GM19328 (cell line): ENCODE measurements at regions not wholly inside any gene's neighbourhood (a gene's known extent, or its start where the extent isn't known, plus 50 kb on each side); places are given as distances from the start of the nearest gene placed in this dataset.
"Not testable (repeated sequence)": the region's sequence is repeated elsewhere in the genome, so short reads cannot be mapped to it uniquely, and the experiment has no call there.

Source experiments
- ATAC-seq: cut with Tn5 transposase; IDR thresholded peaks from one replicate; pipeline ENCODE4 v1.9.1; 2021; ENCODE audit warnings: mild to moderate bottlenecking, moderate library complexity; ENCODE audit not compliant: unreplicated experiment

DNA sequence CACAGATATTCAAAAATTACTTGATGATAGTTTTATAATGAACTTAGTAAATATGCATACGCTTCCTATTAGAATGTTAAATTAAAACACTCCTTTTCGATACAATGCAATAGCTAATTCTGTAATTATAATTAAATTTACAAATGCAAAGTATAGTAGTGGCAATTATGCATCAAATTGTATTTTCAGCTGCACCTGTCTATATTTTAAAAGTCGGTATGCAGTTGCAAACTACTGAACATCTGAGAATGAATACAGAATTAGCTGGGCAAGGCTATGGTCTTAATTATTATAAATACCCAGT, 110.4 kb upstream of the ARHGAP42 start:
- no peak for ATAC-seq

DNA sequence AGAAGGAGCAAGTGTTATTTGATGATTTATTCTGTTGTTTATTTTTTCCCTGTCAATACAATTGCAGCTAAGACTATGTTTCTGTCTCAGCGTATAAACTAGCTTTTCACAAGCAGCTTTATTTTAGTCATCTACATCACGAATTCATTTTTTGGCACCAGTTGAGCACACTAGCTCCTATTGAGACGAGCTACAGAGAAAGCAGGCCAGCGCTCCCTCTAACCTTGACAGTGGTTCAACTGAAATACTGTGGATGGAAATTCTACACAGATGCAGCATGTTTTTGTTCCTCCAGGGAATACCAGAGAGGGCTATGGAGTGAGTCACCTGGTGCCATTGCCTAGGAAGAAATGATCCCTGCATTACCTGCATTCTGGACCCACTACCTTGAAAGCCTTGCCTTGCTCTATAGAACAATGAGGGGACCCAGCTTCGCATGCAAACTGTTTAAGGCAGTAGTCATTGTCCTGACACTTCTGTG, 108.2 kb upstream of the ARHGAP42 start:
- no peak for ATAC-seq

DNA sequence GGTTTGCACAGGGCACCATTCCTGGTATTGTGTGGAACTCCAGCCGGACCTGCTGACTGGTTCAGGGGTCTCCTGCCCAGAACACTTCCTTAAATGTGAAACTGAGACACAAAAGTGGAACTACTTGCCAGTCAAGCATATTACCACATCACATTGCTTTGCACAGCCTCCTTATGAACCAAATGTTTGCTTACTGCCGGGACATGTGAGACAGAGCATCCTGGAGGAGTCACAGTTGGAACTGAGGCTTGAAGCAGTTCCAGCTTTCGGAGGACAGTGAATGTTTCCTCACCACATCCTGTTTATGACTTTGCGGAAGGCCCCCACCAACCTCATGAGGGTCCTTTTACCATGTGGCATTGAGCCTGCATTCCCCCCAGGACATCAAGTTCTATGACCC, 105.8 kb upstream of the ARHGAP42 start:
- ATAC-seq: no peak

DNA sequence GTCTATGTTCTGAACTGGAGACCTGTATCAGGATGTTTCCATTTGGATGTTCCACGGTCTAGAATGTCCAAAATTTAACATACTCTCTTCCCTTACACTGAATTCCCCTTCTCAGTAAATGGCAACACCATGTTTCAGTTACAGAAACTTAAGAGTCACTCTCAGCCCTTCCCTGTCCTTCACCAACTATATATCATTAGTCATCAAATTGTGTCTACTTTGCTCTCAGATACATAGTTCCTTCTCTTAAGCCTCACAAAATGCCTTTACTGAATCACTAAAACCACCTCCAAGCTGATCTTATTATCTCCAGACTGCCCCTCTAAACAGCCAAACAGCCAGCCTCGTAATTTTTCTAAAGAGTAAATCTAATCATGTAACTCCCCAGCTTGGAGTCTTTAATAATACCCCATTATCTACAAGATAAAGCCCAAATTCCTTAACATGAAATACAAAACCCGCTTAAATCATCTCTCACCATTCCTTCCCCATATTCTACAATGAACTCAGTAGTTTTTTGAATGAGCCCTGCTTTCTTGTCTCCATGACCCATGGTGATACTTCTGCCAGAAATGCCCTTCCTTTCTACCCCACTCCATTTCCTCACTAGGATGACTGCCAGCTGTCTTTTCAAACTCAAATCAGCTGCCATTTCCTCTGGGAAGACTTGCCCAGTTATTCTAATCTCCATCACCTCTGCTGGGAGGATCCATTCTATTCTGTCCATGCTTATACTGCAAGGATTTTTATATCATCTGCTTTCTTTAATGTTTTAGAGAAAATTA, 102.7 kb upstream of the ARHGAP42 start:
- ATAC-seq: no peak

DNA sequence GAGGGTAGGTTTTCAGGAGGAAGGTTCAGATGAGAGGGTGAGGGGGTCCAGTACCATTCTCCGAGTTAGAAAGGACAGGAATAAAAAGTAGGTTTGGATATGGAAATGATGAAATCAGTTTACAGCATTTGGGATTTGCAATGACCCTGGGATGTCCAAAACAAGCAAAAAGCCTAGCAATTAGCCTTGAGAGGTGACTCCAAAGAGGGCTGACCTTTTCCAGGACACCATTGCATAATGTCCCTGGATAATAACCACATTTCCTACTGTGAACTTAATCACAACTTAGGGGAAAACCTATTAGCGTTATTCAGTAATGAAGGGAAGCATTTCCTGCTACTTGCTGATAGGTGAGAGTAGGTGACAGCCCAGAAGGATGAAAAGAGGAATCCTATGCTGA, 101.4 kb upstream of the ARHGAP42 start:
- no peak for ATAC-seq

DNA sequence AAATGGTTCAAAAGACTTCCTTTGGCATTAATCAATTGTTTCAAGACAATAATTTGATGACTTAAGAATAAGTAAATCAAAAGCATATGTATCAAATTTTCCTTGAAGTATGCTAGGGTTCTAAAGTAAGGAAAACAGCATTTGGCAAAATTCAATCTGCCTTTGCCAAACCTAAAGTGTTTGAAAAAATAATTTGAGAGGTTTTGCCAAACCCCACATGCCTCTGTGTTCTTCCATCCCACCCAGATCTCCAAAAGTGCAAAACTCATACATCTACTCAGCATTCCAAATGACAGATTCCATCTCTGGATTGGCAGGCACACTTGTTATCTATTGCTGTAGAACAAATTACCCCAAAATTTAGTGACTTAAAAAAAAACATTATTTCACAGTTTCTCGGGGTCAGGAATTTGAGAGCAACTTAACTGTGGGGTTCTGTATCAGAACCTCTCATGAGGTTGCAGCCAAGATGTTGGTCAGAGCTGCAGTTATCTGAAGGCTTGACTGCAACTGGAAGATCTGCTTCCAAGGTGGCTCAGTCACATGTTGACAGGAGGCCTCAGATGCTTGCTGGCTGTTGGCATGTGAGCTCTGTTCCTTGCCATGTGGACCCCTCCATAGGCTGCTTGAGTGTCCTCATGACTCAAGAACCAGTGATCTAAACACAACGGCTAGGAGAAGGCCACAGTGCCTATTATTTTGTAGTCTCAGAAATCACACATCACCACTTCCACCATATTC, 100.6 kb upstream of the ARHGAP42 start:
- ATAC-seq: no peak

DNA sequence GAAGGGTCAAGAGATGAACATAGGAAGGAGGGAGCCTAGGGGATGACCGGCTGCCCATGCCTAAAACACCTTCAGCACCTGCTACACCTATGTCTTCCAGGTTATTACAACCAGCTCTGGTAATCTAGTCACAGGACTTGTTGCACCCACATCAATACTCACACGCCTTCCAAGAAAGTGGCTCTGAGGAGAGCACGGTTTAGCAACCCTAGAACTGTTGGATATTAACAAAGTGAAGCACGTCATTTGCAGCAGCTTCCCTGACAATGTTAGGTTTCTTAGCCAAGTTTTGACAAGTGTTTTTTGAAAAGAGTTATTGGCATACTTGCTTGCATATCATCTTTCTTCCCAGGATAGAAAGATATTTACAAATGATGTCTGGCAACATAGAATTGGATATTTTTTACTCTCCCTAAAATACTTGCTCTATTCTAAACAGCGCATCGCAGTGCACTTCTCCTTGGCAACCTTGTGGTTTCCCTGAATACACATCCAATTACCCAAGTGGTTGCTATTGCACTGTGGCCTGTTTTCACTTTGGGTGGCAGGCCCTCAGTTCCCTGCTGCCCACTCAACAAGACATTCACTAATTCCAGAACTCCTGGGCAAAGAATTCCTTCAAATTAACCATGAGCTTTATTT, 94.3 kb upstream of the ARHGAP42 start:
- ATAC-seq: no peak

DNA sequence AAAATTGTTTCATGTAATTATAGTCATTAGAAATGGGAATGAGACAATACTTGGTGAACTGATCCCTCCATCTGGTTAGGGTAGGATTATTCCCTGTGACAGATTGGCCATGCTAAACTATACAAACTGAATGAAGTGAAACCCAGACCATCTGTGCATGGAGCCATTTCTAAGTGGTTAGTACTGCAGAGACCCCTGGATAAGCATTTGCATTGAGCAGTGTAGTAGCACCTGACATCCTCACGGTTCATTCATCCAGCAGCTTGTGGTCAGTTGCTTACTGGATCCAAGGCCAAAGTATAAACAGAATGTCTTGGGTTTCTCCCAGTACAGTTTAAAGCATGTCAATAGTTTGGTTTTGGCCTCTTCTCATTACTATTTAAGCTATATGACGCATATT, 93.8 kb upstream of the ARHGAP42 start:
- ATAC-seq: no peak

DNA sequence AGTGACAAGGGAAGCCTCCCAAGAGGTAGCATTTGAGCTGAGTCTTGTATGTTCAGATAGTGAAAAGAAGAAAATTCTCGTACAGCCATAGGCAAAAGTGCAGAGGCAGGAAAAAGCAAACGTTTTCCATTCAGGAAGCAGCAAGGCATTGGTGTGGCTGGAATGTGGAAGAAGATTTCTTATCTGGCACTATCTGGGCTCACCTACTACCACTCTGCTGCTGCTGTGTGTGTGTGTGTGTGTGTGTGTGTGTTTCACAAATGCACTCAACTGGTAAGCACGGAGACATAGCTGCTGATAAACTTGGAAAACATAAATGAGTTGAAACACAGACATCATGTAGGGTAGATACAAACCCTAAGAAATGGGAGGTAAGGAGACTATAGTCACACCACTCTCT, 92.8 kb upstream of the ARHGAP42 start:
- no peak for ATAC-seq

DNA sequence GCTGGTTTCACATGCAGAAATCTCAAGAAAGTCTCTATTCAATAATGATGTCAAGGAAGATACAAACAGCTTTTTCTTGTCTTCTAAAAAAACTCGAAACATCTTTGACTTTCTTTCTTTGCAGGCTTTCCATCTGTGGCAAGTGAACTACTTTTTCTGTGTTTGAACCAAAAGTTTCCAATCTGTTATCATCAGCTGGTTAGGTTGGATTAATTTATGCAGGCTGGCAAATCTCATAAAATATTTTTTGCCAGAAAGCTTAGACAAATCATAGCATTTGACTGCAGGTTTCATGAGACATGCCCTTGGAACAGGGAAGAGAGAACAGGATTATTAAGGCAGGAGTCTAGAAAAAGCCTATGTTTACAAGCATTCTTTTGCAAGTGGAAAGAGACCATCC, 86.1 kb upstream of the ARHGAP42 start:
- no peak for ATAC-seq

DNA sequence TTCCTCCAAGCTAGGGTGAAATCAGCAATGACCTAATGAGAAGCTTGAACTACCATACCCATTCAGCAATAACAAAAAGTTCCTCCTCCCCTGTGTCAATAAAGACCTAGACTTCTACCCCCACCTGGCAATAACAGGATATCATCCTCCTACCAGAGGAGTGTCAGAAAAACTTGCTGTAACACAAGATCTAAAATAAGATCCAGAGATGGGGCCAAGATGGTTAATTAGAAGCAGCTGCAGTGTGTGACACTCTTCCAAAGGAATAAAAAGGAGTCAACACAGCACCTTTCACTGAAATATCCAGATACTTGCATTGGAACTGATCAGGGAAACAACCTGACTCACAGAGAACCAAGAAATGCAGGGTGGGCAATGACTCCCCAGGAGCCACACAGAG, 84.4 kb upstream of the ARHGAP42 start:
- ATAC-seq: no peak

DNA sequence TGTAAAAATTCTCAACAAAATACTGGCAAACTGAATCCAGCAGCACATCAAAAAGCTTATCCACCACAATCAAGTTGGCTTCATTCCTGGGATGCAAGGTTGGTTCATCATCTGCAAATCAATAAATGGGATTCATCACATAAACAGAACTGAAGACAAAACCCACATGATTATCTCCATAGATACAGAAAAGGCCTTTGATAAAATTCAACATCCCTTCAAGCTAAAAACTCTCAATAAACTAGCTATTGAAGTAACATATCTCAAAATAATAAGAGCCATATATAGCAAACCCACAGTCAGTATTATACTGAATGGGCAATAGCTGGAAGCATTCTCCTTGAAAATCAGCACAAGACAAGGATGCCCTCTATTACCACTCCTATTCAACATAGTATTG, 79.3 kb upstream of the ARHGAP42 start:
- ATAC-seq: not testable (repeated sequence)

DNA sequence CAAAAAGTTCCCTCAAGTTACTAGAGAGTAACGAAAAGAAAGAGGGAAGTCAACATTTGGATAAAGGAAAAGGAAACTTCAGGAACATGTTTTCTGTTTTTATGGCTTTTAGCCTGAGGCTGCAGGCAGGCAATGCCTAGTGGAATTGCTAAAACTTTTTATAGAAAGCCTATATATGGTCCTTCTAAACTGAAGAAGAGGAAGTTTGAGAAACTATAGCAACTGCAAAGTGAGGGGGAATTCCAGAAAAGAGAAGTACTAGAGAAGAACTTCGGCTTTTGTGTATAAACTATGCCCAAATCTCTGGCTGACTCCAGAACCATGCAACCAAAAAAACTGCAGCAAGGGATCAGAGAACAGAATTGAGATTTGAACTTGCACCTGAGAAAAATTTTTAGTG, 74.3 kb upstream of the ARHGAP42 start:
- no peak for ATAC-seq

DNA sequence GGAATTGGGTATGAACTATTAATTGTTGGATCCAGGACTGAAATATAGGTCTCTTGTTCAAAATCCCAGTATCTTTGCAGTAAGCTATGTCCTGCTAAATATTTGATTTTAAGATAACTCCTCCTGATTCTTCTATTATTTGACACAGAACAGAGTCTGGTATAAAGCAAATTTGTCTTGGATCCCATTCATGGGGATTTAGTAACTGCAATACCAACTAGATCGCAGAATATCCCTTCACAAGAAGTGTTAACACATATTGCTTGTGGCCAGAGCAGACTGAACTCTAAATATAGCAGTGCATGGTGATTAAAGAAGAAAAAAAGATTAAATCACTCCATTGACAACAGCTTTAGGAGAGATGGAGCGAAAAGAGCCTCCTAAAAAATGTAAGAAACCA, 68.2 kb upstream of the ARHGAP42 start:
- no peak for ATAC-seq

DNA sequence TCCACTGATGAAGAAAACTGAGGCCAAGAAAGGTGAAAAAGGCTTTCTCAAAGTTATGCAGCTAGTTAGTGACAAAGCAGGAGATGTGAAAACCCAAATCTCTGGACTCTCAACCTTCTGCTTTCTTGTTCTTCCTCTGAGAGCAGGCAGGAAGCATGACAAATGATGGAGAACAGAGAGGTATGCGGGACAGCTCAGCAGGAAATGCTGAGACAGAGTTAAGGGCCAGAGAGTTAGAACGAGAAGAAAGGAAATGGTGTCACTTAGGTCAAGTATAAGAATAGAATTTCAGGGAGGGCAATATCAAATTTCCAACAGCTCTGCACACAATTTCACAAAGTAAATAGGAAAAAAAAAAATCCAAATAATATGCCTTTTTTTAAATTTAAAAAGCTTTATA, 67.6 kb upstream of the ARHGAP42 start:
- no peak for ATAC-seq

DNA sequence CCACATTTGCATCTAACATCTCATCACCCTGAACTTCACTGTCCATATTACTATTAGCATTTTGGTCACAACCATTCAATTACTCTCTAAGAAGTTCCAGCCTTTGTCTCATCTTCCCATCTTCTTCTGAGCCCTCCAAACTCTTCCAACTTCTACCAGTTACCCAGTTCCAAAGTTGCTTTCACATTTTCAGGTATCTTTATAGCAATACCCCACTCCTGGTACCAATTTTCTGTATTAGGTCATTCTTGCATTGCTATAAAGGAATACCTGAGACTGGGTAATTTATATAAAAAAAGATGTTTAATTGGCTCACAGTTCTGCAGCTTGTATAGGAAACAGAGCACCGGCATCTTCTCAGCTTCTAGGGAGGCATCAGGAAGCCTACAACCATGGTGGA, 64.7 kb upstream of the ARHGAP42 start:
- no peak for ATAC-seq

DNA sequence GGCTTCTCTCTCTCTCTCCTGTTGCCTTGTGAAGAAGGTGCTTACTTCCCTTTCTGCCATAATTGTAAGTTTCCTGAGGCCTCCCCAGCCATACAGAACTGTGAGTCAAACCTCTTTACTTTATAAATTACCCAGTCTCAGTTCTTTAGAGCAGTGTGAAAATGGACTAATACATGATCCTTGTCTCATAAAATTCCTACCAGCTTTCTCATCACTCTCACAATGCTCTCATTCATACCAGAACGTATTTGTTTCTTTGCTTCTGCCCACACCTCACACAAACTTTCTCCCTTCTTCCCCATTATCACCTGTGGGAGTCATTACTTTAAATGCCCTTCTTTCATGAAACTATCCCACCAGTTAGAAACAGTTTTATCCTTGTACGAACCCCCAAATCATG, 62.7 kb upstream of the ARHGAP42 start:
- ATAC-seq: no peak

DNA sequence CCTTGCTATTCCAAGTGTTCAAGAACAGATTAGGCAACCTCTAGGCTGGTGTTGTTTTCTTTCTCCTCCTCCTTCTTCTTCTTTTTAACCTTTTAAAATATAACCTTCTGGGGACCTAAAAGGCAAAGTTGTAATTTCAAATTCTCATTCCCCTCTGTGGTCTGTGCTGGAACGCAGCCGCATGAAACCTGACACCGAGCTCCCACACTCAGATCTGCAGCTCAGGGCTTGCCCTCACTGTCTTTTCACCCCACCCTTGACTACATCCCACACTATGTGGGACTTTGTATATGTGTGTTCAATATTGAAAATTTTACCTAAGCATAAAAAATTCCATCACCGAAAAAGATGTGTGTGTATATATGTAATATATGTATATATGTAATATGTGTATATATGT, 62.0 kb upstream of the ARHGAP42 start:
- no peak for ATAC-seq

DNA sequence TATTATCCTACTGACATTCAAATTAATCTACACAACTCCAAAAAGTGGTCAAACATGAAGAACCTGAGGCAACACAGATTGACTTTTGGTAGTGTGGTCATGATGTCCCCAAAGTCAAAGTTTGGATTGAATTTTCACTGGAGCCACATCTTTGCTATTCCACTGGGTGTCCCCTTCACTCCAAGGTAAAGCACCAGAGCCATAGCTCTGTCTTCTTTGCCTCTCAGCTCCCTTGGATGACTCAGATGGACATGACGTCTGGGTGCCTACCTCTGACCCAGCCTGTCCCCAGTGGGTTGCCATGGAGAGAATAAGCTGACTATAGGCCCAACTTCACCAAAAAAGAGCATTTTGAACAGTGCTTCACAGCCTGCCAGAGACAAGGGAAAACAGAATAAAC, 57.4 kb upstream of the ARHGAP42 start:
- ATAC-seq: no peak

DNA sequence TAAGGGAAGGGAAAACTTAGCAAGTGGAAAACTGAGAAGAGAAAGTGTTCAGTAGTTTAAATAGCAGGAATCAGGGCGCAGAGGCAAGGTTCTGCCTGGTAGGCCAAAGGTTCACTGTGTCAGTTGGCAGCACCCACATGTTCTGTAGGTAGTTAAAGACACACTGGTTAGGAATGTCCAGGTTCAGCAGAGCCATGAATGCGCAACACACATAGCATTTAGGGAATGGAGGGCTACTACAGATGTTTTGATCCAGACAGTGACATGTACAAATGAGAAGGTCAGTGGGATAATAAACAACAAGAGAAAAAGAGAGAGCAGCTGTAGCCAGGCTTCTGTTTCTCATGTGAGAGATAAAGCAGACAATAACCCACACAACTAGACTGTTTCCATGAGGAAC, 56.2 kb upstream of the ARHGAP42 start:
- ATAC-seq: no peak

DNA sequence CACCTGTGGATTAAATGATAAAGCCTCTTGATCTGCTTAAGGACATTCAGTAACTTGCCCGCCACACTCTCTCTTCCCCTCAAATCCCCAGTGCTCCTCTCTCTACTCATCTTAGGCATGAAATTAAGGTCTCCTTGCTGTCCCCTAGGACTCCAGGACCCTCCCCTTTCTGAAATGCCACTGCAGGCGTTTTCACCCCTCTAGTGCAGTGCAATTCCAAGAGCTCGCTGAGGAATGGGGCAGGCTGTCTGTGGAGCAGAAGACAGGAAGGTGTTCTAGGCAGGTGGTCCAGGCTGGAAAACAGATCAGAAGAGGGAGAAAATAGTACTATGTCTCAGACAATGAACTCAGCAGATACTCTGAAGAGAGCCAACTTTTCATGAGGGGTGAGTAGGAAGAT, 55.8 kb upstream of the ARHGAP42 start:
- ATAC-seq: no peak

DNA sequence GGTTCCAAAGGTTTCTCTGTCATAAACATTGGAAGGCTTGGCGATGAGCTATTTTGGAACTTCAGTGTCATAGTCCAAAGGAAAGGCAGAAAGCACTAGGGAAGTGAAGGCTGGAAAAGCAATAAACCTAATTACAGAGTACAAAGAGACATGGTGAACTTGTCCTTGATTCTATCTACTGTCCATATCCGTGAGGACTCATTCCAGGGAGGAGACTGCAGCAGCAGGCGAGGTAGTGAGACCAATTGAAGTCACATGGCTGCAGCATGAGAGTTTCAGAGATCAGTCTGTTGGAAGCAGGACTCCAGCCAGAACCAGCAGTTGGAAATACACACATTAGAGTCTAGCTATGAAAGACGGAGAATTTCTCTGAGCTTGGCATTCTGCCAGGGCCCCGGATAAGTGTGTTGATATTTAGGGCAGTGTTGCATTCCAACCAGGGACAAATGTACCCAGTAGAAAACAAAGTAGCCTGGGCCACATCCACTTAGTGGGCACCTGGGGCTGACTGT, 54.1 kb upstream of the ARHGAP42 start:
- no peak for ATAC-seq
